Panc1 (cell line): ENCODE measurements at regions not wholly inside any gene's neighbourhood (a gene's known extent, or its start where the extent isn't known, plus 50 kb on each side); places are given as distances from the start of the nearest gene placed in this dataset.

Experiments used
- ATAC-seq: fragments of 200-7000 bp; cut with Tn5 transposase; 2 replicates; pipeline ENCODE4 v1.9.1; 2020; ENCODE audit warnings: mild to moderate bottlenecking, moderate library complexity
- BruUV-seq: library from RNA; stranded (reverse); fragments of 400-500 nt; replicated peaks from 2 replicates; lab custom pipeline; 2021; lab: Mats Ljungman, UMichigan
- CTCF ChIA-PET: fragments of 300-600 bp; sonication (Branson Sonifier 250); formaldehyde crosslinking; loops from one replicate; lab custom pipeline; 2022; ENCODE audit warnings: antibody characterized with exemption; lab: Charles Lee
- POLR2A ChIA-PET: fragments of 300-600 bp; sonication (Branson Sonifier 250); formaldehyde crosslinking; loops from one replicate; lab custom pipeline; 2022; ENCODE audit warnings: antibody characterized with exemption; lab: Charles Lee
- DNase-seq: peaks from one replicate; pipeline ENCODE4 v3.0.0-alpha.2; 2010; ENCODE audit warnings: low read depth, low spot score
- H3K27ac ChIP-seq: 2 replicates; pipeline ENCODE4 v1.5.1; 2011; ENCODE audit warnings: mild to moderate bottlenecking, low read length, inconsistent platforms
- H3K27me3 ChIP-seq: fragments of 200-500 bp; sonication (Bioruptor generic); 2 replicates; pipeline ENCODE4 v1.6.0; 2014; ENCODE audit warnings: low read length, inconsistent platforms; ENCODE audit not compliant: control insufficient read depth, insufficient read depth
- H3K36me3 ChIP-seq: fragments of 200-500 bp; sonication (Bioruptor generic); 2 replicates; pipeline ENCODE4 v1.5.1; 2014; ENCODE audit warnings: inconsistent platforms, mild to moderate bottlenecking, low read length, moderate library complexity; ENCODE audit not compliant: control insufficient read depth, insufficient read depth
- H3K4me1 ChIP-seq: 2 replicates; pipeline ENCODE4 v1.5.1; 2011; ENCODE audit warnings: inconsistent platforms, mild to moderate bottlenecking, low read length, moderate library complexity; ENCODE audit not compliant: control insufficient read depth, insufficient read depth
- H3K4me3 ChIP-seq, 2 experiments: 2 replicates each; pipeline ENCODE4 v1.5.1; 2011 to 2012; ENCODE audit warnings: low read depth in 2 of 2, low read length in 2 of 2, mild to moderate bottlenecking in 2 of 2, inconsistent platforms in 1 of 2, moderate library complexity in 1 of 2
- H3K9me3 ChIP-seq: fragments of 200-500 bp; sonication (Bioruptor generic); 2 replicates; pipeline ENCODE4 v1.5.1; 2014; ENCODE audit warnings: low read depth, mild to moderate bottlenecking, inconsistent platforms, low read length, moderate library complexity; ENCODE audit not compliant: control insufficient read depth, insufficient read depth
- POLR2AphosphoS5 ChIP-seq: IDR thresholded peaks from 2 replicates; pipeline ENCODE4 v1.6.1; 2012; ENCODE audit warnings: mild to moderate bottlenecking, low read depth, low read length, moderate library complexity
- SIN3A ChIP-seq: IDR thresholded peaks from 2 replicates; pipeline ENCODE4 v1.6.1; 2012; ENCODE audit warnings: low read depth, mild to moderate bottlenecking, low read length, moderate library complexity, borderline replicate concordance; ENCODE audit not compliant: insufficient read depth
- TCF7L2 ChIP-seq: IDR thresholded peaks from 2 replicates; pipeline ENCODE4 v1.6.1; 2011; ENCODE audit warnings: mild to moderate bottlenecking, low read depth, low read length, inconsistent platforms
- in situ Hi-C: cut with HindIII; loops from 2 replicates; pipeline ENCODE4 v1.10.0; 2016; ENCODE audit warnings: low sequenced_read_pairs, low pct_unique_long_range_greater_than_20kb
- intact Hi-C: fragments of 100-400 bp; cut with micrococcal nuclease; formaldehyde crosslinking; loops from one replicate; pipeline ENCODE4 v1.10.0; 2022; ENCODE audit not compliant: unreplicated experiment
- TF ChIP-seq, protein P1 (sequence below): fragments of 450-650 bp; IDR thresholded peaks from 2 replicates; pipeline ENCODE4 v1.5.1; 2017; ENCODE audit warnings: mild to moderate bottlenecking
- TF ChIP-seq, protein P2 (sequence below), 2 experiments: IDR thresholded peaks; 2 replicates each; pipeline ENCODE4 v1.6.1; 2011 to 2012; ENCODE audit warnings: low read depth in 2 of 2, control low read depth in 1 of 2, low read length in 1 of 2, mild to moderate bottlenecking in 1 of 2, moderate library complexity in 1 of 2; ENCODE audit not compliant: insufficient read depth in 1 of 2

DNA sequence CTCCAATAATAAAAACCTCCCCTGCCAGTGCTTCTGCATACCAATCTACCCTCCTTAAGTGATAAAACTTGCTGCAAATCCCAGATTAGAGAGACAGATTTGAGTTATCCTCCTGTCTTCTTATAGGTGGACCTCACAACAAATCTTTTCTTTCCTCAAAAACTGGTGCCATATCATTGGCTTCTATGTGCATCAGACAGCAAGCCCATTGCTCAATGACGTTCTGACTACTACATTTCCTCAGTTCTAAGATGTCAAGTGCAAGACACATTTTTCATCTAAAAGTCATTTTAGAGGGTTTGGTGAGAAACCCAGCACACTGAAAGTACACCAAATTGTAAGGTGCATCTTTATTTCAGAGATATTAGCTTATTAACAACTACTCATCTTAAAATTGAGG, 107.8 kb upstream of the VAV3 start:
- Histone ChIP-seq H3K36me3 (no peaks in the 10 kb centered on the region), H3K4me1 (no peaks in the 10 kb centered on the region), H3K9me3 (no peaks in the 10 kb centered on the region), H3K27ac (no peak overlapping the region), H3K4me3 (no peak overlapping the region), H3K27me3 (no peaks in the 10 kb centered on the region)
- intact Hi-C loops: no loop called here
- DNase-seq: no peak
- ATAC-seq: no peak
- no TSS peak for BruUV-seq
- in situ Hi-C loops: no loop called here
- ChIA-PET CTCF (no interaction called here), POLR2A (no interaction called here)
- no peak for TF ChIP-seq TCF7L2
- TF ChIP-seq, protein P1, sequence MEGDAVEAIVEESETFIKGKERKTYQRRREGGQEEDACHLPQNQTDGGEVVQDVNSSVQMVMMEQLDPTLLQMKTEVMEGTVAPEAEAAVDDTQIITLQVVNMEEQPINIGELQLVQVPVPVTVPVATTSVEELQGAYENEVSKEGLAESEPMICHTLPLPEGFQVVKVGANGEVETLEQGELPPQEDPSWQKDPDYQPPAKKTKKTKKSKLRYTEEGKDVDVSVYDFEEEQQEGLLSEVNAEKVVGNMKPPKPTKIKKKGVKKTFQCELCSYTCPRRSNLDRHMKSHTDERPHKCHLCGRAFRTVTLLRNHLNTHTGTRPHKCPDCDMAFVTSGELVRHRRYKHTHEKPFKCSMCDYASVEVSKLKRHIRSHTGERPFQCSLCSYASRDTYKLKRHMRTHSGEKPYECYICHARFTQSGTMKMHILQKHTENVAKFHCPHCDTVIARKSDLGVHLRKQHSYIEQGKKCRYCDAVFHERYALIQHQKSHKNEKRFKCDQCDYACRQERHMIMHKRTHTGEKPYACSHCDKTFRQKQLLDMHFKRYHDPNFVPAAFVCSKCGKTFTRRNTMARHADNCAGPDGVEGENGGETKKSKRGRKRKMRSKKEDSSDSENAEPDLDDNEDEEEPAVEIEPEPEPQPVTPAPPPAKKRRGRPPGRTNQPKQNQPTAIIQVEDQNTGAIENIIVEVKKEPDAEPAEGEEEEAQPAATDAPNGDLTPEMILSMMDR: no peak
- no peak for TF ChIP-seq SIN3A
- no peak for TF ChIP-seq POLR2AphosphoS5
- TF ChIP-seq, protein P2, sequence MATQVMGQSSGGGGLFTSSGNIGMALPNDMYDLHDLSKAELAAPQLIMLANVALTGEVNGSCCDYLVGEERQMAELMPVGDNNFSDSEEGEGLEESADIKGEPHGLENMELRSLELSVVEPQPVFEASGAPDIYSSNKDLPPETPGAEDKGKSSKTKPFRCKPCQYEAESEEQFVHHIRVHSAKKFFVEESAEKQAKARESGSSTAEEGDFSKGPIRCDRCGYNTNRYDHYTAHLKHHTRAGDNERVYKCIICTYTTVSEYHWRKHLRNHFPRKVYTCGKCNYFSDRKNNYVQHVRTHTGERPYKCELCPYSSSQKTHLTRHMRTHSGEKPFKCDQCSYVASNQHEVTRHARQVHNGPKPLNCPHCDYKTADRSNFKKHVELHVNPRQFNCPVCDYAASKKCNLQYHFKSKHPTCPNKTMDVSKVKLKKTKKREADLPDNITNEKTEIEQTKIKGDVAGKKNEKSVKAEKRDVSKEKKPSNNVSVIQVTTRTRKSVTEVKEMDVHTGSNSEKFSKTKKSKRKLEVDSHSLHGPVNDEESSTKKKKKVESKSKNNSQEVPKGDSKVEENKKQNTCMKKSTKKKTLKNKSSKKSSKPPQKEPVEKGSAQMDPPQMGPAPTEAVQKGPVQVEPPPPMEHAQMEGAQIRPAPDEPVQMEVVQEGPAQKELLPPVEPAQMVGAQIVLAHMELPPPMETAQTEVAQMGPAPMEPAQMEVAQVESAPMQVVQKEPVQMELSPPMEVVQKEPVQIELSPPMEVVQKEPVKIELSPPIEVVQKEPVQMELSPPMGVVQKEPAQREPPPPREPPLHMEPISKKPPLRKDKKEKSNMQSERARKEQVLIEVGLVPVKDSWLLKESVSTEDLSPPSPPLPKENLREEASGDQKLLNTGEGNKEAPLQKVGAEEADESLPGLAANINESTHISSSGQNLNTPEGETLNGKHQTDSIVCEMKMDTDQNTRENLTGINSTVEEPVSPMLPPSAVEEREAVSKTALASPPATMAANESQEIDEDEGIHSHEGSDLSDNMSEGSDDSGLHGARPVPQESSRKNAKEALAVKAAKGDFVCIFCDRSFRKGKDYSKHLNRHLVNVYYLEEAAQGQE (IDR thresholded peaks at IDR 0.05; ENCODE audit: insufficient read depth in 1 of 2, low read depth in 2 of 2, low read length in 1 of 2): no peak

DNA sequence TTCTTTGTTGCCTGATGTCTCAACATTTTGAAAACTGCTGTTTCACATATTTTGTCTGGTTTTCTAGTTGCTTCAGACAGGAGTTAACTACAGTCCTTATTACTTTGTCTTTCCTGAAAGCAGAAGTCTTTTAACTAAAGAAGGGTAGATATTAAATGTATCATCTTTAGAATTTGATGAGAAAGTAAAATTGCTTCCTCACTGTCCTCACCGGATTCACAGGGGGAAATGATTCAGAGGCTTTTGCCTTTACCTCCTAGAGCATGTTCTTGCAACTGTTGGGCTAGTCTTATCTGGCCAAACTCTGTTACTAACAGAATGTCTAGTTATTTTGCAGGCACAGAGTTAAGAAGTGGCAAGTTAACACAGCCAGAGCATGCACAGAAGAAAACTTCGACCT, 107.2 kb upstream of the VAV3 start:
- Histone ChIP-seq H3K27me3 (no peaks in the 10 kb centered on the region), H3K4me3 (no peak overlapping the region), H3K27ac (no peak overlapping the region), H3K9me3 (no peaks in the 10 kb centered on the region), H3K36me3 (no peaks in the 10 kb centered on the region), H3K4me1 (no peaks in the 10 kb centered on the region)
- BruUV-seq: no TSS peak
- ATAC-seq (no peak), DNase-seq (no peak)
- in situ Hi-C loops: no loop called here
- ChIA-PET POLR2A (no interaction called here), CTCF (no interaction called here)
- TF ChIP-seq, protein P1: no peak
- TF ChIP-seq TCF7L2 (no peak), SIN3A (no peak), POLR2AphosphoS5 (no peak)
- intact Hi-C loops: no loop called here
